ENCODE measurements at regions not wholly inside any gene's neighbourhood (a gene's known extent, or its start where the extent isn't known, plus 50 kb on each side); places are given as distances from the start of the nearest gene placed in this dataset.

GRCh38 chr4:132417220-132417619 lies 731.9 kb upstream of the PCDH10 start:
- H3K9me3 ChIP-seq (ENCODE audit: low read length) = no peaks in the 10 kb centered on the region
- no peak overlapping the region for H3K9ac ChIP-seq (ENCODE audit: low read length)

GRCh38 chr4:132427125-132427524 lies 722.0 kb upstream of the PCDH10 start:
- no peak overlapping the region for H3K27ac ChIP-seq (ENCODE audit: low read length)
- no peak overlapping the region for H3K4me2 ChIP-seq (ENCODE audit: low read length)
- H3K79me2 ChIP-seq (replicated peaks; ENCODE audit: insufficient read depth, low read length) = no peaks in the 10 kb centered on the region
- no peaks in the 10 kb centered on the region for H3F3A ChIP-seq (ENCODE audit: insufficient read depth, low read length, poor library complexity, severe bottlenecking)
- H3K9ac ChIP-seq (ENCODE audit: low read length) = no peak overlapping the region
- no peak overlapping the region for H2AFZ ChIP-seq (ENCODE audit: low read depth, low read length)
- H3K9me2 ChIP-seq (ENCODE audit: insufficient read depth, low read length) = no peaks in the 10 kb centered on the region
- no peaks in the 10 kb centered on the region for H3K9me3 ChIP-seq (ENCODE audit: low read length)
- H4K20me1 ChIP-seq (ENCODE audit: insufficient read depth) = no peaks in the 10 kb centered on the region
- H3K4me3 ChIP-seq (ENCODE audit: low read length) = no peak overlapping the region
- H3K36me3 ChIP-seq (ENCODE audit: insufficient read depth, low read length) = no peaks in the 10 kb centered on the region
- no peaks in the 10 kb centered on the region for H3K27me3 ChIP-seq (ENCODE audit: insufficient read depth, low read depth, low read length)
- no peak for TF ChIP-seq CTCF (IDR thresholded peaks at IDR 0.05; ENCODE audit: poor library complexity, severe bottlenecking)
- TF ChIP-seq EZH2 (IDR thresholded peaks at IDR 0.05; ENCODE audit: borderline replicate concordance, insufficient read depth, low read length, poor library complexity, severe bottlenecking) = no peak
- TF ChIP-seq TAF1 (IDR thresholded peaks at IDR 0.05; ENCODE audit: low read depth) = no peak
- no peak for TF ChIP-seq RAD21 (conservative IDR thresholded peaks at IDR 0.05)
- TF ChIP-seq SMC3 (conservative IDR thresholded peaks at IDR 0.05; ENCODE audit: poor library complexity) = no peak
- TF ChIP-seq POLR2AphosphoS5 (IDR thresholded peaks at IDR 0.05) = no peak
- no peak for TF ChIP-seq REST (IDR thresholded peaks at IDR 0.05; ENCODE audit: borderline replicate concordance)
- TF ChIP-seq MXI1 (conservative IDR thresholded peaks at IDR 0.05; ENCODE audit: poor library complexity, severe bottlenecking) = no peak
- TF ChIP-seq EP300 (conservative IDR thresholded peaks at IDR 0.05; ENCODE audit: poor library complexity, severe bottlenecking) = no peak

More at GRCh38 chr4:132417220-132417619, 731.9 kb upstream of the PCDH10 start:
- Histone ChIP-seq H3K27ac (ENCODE audit: low read length) (no peak overlapping the region), H3F3A (ENCODE audit: insufficient read depth, low read length, poor library complexity, severe bottlenecking) (no peaks in the 10 kb centered on the region), H3K27me3 (ENCODE audit: insufficient read depth, low read depth, low read length) (no peaks in the 10 kb centered on the region), H3K4me3 (ENCODE audit: low read length) (no peak overlapping the region), H3K79me2 (replicated peaks; ENCODE audit: insufficient read depth, low read length) (no peaks in the 10 kb centered on the region), H3K4me2 (ENCODE audit: low read length) (no peak overlapping the region), H2AFZ (ENCODE audit: low read depth, low read length) (no peak overlapping the region), H4K20me1 (ENCODE audit: insufficient read depth) (no peaks in the 10 kb centered on the region), H3K36me3 (ENCODE audit: insufficient read depth, low read length) (no peaks in the 10 kb centered on the region), H3K9me2 (ENCODE audit: insufficient read depth, low read length) (no peaks in the 10 kb centered on the region)
- TF ChIP-seq TAF1 (IDR thresholded peaks at IDR 0.05; ENCODE audit: low read depth) (no peak), CTCF (IDR thresholded peaks at IDR 0.05; ENCODE audit: poor library complexity, severe bottlenecking) (no peak), EZH2 (IDR thresholded peaks at IDR 0.05; ENCODE audit: borderline replicate concordance, insufficient read depth, low read length, poor library complexity, severe bottlenecking) (no peak), RAD21 (conservative IDR thresholded peaks at IDR 0.05) (no peak), MXI1 (conservative IDR thresholded peaks at IDR 0.05; ENCODE audit: poor library complexity, severe bottlenecking) (no peak)
